ENCODE measurements at regions not wholly inside any gene's neighbourhood (a gene's known extent, or its start where the extent isn't known, plus 50 kb on each side); places are given as distances from the start of the nearest gene placed in this dataset.

DNA sequence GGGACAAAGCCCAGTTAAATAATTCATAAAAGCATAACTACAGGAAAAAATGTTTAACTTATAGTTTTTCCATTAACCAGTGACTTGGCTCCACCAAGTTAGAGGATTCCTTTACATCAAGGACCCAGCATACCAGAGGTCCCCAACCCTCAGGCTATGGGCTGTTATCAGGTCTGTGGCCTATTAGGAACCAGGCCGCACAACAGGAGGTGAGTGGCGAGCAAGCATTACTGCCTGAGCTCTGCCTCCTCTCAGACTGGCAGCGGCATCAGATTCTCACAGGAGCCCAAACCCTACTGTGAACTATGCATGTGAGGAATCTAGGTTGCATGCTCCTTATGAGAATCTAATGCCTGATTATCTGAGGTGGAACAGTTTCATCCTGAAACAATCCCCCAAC lies 303.1 kb downstream of the ELAVL2 start:
- ChIA-PET CTCF (no interaction called here), POLR2A (no interaction called here)
- TF ChIP-seq SCRT2 (tag by site-specific recombination; IDR thresholded peaks at IDR 0.05): no peak
- TF ChIP-seq, protein P1, sequence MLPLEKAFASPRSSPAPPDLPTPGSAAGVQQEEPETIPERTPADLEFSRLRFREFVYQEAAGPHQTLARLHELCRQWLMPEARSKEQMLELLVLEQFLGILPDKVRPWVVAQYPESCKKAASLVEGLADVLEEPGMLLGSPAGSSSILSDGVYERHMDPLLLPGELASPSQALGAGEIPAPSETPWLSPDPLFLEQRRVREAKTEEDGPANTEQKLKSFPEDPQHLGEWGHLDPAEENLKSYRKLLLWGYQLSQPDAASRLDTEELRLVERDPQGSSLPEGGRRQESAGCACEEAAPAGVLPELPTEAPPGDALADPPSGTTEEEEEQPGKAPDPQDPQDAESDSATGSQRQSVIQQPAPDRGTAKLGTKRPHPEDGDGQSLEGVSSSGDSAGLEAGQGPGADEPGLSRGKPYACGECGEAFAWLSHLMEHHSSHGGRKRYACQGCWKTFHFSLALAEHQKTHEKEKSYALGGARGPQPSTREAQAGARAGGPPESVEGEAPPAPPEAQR (tag by site-specific recombination; IDR thresholded peaks at IDR 0.05): no peak
- TF ChIP-seq HOXD13 (CRISPR knock-in tag; IDR thresholded peaks at IDR 0.05; ENCODE audit: borderline replicate concordance): no peak
- TF ChIP-seq, protein P2, sequence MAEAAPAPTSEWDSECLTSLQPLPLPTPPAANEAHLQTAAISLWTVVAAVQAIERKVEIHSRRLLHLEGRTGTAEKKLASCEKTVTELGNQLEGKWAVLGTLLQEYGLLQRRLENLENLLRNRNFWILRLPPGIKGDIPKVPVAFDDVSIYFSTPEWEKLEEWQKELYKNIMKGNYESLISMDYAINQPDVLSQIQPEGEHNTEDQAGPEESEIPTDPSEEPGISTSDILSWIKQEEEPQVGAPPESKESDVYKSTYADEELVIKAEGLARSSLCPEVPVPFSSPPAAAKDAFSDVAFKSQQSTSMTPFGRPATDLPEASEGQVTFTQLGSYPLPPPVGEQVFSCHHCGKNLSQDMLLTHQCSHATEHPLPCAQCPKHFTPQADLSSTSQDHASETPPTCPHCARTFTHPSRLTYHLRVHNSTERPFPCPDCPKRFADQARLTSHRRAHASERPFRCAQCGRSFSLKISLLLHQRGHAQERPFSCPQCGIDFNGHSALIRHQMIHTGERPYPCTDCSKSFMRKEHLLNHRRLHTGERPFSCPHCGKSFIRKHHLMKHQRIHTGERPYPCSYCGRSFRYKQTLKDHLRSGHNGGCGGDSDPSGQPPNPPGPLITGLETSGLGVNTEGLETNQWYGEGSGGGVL (tag by site-specific recombination; IDR thresholded peaks at IDR 0.05): no peak
- TF ChIP-seq ZNF16 (tag by site-specific recombination; IDR thresholded peaks at IDR 0.05; ENCODE audit: low read depth): no peak
- TF ChIP-seq ZNF391 (tag by site-specific recombination; IDR thresholded peaks at IDR 0.05; ENCODE audit: borderline replicate concordance, low read depth): no peak
- TF ChIP-seq IKZF3 (tag by site-specific recombination; IDR thresholded peaks at IDR 0.05): no peak
- no peak for TF ChIP-seq ZNF223 (tag by site-specific recombination; IDR thresholded peaks at IDR 0.05)
- Histone ChIP-seq H3K4me1 (ENCODE audit: control insufficient read depth, insufficient read depth, low read length) (no peaks in the 10 kb centered on the region), H3K36me3 (ENCODE audit: control insufficient read depth in 2 of 2, insufficient read depth in 1 of 2, low read length in 2 of 2) (no peaks in the 10 kb centered on the region), H3K9me3 (ENCODE audit: control insufficient read depth, insufficient read depth, low read depth, low read length) (no peaks in the 10 kb centered on the region), H3K27ac (ENCODE audit: extremely low read depth, low read depth, low read length) (no peak overlapping the region), H3K4me3 (ENCODE audit: low read depth, low read length) (no peak overlapping the region)

DNA sequence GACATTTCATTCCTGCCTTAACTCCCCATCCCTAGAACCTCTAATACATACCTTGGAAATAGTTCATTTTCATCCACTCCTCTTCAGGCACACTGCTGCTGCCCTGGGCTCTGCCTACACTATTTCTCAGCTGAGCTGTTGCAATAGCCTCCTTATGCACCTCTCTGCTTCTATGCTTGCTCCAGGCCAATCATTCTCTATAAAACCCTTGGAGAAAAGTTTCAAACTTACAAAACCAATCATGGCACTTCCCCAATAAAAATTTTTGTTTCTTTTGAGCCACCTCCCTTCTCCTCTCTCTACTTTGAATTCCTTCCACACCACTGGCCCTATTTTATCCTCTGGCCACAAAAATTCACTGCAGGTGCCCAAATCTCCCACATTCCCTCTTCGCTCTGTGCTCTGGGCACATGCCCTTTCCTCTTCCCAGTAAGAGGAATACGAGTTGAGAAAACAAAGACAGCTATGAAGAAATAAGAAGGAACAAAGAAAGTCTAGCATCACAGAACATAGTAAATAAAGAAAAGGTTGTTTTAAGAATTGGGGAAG lies 301.4 kb downstream of the ELAVL2 start:
- H3K4me1 ChIP-seq (ENCODE audit: control insufficient read depth, insufficient read depth, low read length): no peaks in the 10 kb centered on the region
- H3K27ac ChIP-seq (ENCODE audit: extremely low read depth, low read depth, low read length): no peak overlapping the region
- H3K4me3 ChIP-seq (ENCODE audit: low read depth, low read length): no peak overlapping the region
- ChIA-PET POLR2A (no interaction called here), CTCF (no interaction called here)
- TF ChIP-seq ZNF629 (tag by site-specific recombination; IDR thresholded peaks at IDR 0.05) (no peak), ZNF623 (tag by site-specific recombination; IDR thresholded peaks at IDR 0.05) (no peak), ZNF157 (tag by site-specific recombination; IDR thresholded peaks at IDR 0.05) (no peak), SALL2 (tag by site-specific recombination; IDR thresholded peaks at IDR 0.05; ENCODE audit: borderline replicate concordance) (no peak), ZNF658 (tag by site-specific recombination; IDR thresholded peaks at IDR 0.05) (no peak), GLI4 (tag by site-specific recombination; IDR thresholded peaks at IDR 0.05) (no peak), ZNF529 (tag by site-specific recombination; IDR thresholded peaks at IDR 0.05; ENCODE audit: insufficient replicate concordance) (no peak), SETDB1 (IDR thresholded peaks at IDR 0.05; ENCODE audit: insufficient read length, low read length) (no peak), ZBTB48 (tag by site-specific recombination; IDR thresholded peaks at IDR 0.05) (no peak), ZBTB17 (tag by site-specific recombination; IDR thresholded peaks at IDR 0.05) (no peak)
- TF ChIP-seq, protein P3, sequence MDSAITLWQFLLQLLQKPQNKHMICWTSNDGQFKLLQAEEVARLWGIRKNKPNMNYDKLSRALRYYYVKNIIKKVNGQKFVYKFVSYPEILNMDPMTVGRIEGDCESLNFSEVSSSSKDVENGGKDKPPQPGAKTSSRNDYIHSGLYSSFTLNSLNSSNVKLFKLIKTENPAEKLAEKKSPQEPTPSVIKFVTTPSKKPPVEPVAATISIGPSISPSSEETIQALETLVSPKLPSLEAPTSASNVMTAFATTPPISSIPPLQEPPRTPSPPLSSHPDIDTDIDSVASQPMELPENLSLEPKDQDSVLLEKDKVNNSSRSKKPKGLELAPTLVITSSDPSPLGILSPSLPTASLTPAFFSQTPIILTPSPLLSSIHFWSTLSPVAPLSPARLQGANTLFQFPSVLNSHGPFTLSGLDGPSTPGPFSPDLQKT (IDR thresholded peaks at IDR 0.05; ENCODE audit: borderline replicate concordance, low read depth, low read length): no peak
- TF ChIP-seq, protein P4, sequence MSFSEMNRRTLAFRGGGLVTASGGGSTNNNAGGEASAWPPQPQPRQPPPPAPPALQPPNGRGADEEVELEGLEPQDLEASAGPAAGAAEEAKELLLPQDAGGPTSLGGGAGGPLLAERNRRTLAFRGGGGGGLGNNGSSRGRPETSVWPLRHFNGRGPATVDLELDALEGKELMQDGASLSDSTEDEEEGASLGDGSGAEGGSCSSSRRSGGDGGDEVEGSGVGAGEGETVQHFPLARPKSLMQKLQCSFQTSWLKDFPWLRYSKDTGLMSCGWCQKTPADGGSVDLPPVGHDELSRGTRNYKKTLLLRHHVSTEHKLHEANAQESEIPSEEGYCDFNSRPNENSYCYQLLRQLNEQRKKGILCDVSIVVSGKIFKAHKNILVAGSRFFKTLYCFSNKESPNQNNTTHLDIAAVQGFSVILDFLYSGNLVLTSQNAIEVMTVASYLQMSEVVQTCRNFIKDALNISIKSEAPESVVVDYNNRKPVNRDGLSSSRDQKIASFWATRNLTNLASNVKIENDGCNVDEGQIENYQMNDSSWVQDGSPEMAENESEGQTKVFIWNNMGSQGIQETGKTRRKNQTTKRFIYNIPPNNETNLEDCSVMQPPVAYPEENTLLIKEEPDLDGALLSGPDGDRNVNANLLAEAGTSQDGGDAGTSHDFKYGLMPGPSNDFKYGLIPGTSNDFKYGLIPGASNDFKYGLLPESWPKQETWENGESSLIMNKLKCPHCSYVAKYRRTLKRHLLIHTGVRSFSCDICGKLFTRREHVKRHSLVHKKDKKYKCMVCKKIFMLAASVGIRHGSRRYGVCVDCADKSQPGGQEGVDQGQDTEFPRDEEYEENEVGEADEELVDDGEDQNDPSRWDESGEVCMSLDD (tag by site-specific recombination; IDR thresholded peaks at IDR 0.05): no peak
- TF ChIP-seq, protein P5, sequence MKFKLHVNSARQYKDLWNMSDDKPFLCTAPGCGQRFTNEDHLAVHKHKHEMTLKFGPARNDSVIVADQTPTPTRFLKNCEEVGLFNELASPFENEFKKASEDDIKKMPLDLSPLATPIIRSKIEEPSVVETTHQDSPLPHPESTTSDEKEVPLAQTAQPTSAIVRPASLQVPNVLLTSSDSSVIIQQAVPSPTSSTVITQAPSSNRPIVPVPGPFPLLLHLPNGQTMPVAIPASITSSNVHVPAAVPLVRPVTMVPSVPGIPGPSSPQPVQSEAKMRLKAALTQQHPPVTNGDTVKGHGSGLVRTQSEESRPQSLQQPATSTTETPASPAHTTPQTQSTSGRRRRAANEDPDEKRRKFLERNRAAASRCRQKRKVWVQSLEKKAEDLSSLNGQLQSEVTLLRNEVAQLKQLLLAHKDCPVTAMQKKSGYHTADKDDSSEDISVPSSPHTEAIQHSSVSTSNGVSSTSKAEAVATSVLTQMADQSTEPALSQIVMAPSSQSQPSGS (tag by site-specific recombination; IDR thresholded peaks at IDR 0.05; ENCODE audit: low read depth): no peak
- no peaks in the 10 kb centered on the region for H3K36me3 ChIP-seq (ENCODE audit: control insufficient read depth in 2 of 2, insufficient read depth in 1 of 2, low read length in 2 of 2)
- H3K9me3 ChIP-seq (ENCODE audit: control insufficient read depth, insufficient read depth, low read depth, low read length): no peaks in the 10 kb centered on the region
